HFFc6 (cell line): ENCODE measurements at regions not wholly inside any gene's neighbourhood (a gene's known extent, or its start where the extent isn't known, plus 50 kb on each side); places are given as distances from the start of the nearest gene placed in this dataset.

Source experiments
- DNase-seq: peaks from one replicate; pipeline ENCODE4 v3.0.0-alpha.2; 2018
- H3K27ac Mint-ChIP-seq: 2 replicates; pipeline ENCODE4 v1.8.0; 2020; ENCODE audit warnings: mild to moderate bottlenecking, mixed read lengths
- H3K27me3 Mint-ChIP-seq: 2 replicates; pipeline ENCODE4 v1.8.0; 2021; ENCODE audit warnings: mild to moderate bottlenecking, moderate library complexity, mixed read lengths; ENCODE audit not compliant: insufficient read depth
- H3K36me3 Mint-ChIP-seq: 2 replicates; pipeline ENCODE4 v1.8.0; 2021; ENCODE audit warnings: low read depth, mixed read lengths
- H3K4me1 Mint-ChIP-seq: 2 replicates; pipeline ENCODE4 v1.8.0; 2020; ENCODE audit warnings: low read depth, mixed read lengths
- H3K4me3 Mint-ChIP-seq: 2 replicates; pipeline ENCODE4 v1.8.0; 2020; ENCODE audit warnings: mild to moderate bottlenecking, moderate library complexity, mixed read lengths
- H3K9me3 Mint-ChIP-seq: 2 replicates; pipeline ENCODE4 v1.8.0; 2020; ENCODE audit warnings: mild to moderate bottlenecking, mixed read lengths
- TF ChIP-seq, protein P1 (sequence below): fragments of 200-600 bp; sonication (generic); IDR thresholded peaks from 2 replicates; pipeline ENCODE4 v1.5.0; 2021; ENCODE audit warnings: antibody characterized with exemption, mild to moderate bottlenecking

DNA sequence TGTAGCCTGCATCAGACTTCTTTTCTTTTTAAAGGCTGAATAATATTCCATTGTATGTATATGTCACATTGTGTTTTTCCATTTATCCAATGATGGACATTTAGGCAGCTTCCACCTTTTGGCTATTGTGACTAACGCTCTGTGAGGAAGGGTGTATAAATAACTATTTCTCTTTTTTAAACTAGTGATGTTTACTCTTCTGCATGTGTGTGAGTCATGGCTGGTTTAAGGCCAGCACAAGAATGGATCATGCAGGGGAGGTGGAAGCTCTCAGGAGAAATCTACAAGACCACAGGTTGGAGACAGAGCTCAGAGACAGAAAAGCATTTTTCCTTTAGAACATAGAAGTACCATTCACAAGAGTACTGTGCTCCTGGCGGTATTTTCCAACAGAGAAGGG, 307.2 kb downstream of the SOX4 start:
- TF ChIP-seq, protein P1, sequence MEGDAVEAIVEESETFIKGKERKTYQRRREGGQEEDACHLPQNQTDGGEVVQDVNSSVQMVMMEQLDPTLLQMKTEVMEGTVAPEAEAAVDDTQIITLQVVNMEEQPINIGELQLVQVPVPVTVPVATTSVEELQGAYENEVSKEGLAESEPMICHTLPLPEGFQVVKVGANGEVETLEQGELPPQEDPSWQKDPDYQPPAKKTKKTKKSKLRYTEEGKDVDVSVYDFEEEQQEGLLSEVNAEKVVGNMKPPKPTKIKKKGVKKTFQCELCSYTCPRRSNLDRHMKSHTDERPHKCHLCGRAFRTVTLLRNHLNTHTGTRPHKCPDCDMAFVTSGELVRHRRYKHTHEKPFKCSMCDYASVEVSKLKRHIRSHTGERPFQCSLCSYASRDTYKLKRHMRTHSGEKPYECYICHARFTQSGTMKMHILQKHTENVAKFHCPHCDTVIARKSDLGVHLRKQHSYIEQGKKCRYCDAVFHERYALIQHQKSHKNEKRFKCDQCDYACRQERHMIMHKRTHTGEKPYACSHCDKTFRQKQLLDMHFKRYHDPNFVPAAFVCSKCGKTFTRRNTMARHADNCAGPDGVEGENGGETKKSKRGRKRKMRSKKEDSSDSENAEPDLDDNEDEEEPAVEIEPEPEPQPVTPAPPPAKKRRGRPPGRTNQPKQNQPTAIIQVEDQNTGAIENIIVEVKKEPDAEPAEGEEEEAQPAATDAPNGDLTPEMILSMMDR = no peak
- Mint-ChIP-seq H3K4me1 (peaks cover 27% of the 10 kb centered on the region), H3K27ac (no peak overlapping the region), H3K4me3 (no peak overlapping the region), H3K9me3 (no peaks in the 10 kb centered on the region), H3K36me3 (no peaks in the 10 kb centered on the region), H3K27me3 (no peaks in the 10 kb centered on the region)
- peak; percentile 55 for DNase-seq

DNA sequence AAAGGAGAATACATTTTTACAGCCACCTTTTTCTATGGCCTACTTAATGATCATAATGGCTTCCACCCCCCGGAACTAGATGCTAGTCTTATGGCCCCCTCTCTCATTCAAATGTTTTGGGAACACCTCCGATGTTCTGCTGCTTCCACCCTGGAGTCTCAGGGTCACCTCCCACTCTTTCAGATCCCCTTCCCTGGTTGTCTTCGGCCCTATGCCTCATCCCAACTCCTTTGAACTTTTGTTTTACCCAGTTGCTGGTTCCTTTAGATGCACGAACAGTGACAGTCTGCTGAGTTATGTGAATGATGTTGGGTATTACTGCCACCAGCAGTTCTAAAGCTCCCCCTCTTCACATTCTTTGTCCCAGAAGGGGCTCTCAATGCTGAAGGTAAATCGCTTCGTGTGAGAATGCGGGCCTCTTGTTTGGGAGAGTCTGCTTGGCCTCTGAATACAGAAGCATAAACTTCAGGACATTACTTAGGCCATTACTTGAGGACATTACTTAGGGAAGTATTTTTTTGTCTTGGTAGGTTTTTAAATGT, 309.1 kb downstream of the SOX4 start:
- no peaks in the 10 kb centered on the region for H3K36me3 Mint-ChIP-seq
- TF ChIP-seq, protein P1 = no peak
- H3K4me1 Mint-ChIP-seq = peaks cover 26% of the 10 kb centered on the region
- no peaks in the 10 kb centered on the region for H3K9me3 Mint-ChIP-seq
- H3K27ac Mint-ChIP-seq = no peak overlapping the region
- no peak overlapping the region for H3K4me3 Mint-ChIP-seq
- no peaks in the 10 kb centered on the region for H3K27me3 Mint-ChIP-seq
- DNase-seq = no peak

DNA sequence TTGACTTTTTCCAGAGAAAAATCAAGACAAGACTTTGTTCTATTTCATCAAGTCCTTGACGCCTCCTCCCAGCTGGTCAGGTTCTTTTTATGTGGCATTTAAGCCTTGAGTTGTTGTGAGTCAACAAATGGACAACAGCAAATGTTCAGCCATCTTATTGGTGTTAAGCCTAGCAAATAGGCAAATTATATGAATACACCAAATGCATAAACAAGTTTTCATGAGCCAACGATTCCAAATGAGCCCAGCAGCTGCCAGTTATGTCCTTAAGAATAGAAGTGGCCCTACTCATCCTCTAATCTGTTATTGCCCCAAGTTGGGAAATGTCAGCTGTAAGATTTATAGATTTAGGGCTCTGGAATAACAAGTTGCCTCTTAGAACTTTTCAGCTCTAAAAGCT, 312.0 kb downstream of the SOX4 start:
- H3K4me1 Mint-ChIP-seq = peaks cover 6% of the 10 kb centered on the region
- no peak overlapping the region for H3K4me3 Mint-ChIP-seq
- no peaks in the 10 kb centered on the region for H3K36me3 Mint-ChIP-seq

DNA sequence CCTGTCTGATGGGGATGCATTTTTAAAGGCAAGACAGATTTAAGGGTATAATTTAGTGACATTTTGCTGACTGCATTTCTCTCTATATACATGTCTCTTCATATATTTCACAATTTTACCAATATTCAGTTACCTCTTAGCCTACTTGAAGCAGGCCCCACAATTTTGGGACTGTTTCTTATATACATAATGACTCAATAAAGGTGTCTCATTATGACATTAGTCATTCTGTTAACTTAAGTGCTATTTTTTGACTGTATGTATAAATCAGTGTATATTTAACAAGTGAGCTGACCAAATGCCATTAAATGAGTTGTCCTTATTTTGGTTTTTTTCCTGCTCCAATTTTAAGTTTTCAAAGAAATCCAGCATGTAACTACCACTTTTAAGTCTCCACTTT, 313.3 kb downstream of the SOX4 start:
- no peaks in the 10 kb centered on the region for H3K27me3 Mint-ChIP-seq
- no peak for DNase-seq
- H3K27ac Mint-ChIP-seq = no peak overlapping the region
- H3K9me3 Mint-ChIP-seq = no peaks in the 10 kb centered on the region
- no peaks in the 10 kb centered on the region for H3K4me1 Mint-ChIP-seq
- H3K36me3 Mint-ChIP-seq = no peaks in the 10 kb centered on the region
- no peak overlapping the region for H3K4me3 Mint-ChIP-seq
- TF ChIP-seq, protein P1 = no peak

More for the DNA sequence above, 312.0 kb downstream of the SOX4 start:
- TF ChIP-seq, protein P1 = no peak
- DNase-seq = no peak
- no peaks in the 10 kb centered on the region for H3K9me3 Mint-ChIP-seq
- no peak overlapping the region for H3K27ac Mint-ChIP-seq
- H3K27me3 Mint-ChIP-seq = no peaks in the 10 kb centered on the region

DNA sequence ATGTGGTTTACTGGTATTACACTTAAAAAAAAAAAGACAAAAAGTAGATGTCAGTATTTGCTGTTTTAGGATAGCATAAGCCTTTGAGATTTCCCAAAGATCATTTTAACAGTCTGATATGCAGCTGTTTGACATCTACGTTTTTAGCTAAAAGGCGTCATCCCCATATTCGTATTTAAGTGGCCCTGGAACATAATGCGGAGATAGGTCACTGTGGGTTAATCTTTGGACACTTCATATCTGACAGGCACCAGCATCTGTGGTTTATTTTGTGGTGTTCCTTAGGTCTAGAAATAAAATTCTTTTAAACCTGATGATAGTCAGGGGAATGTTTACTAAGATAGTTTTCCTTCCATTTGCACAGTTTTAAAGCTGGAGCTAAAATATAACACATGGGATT, 313.7 kb downstream of the SOX4 start:
- H3K9me3 Mint-ChIP-seq = no peaks in the 10 kb centered on the region

More for the DNA sequence above, 313.7 kb downstream of the SOX4 start:
- Mint-ChIP-seq H3K27ac (no peak overlapping the region), H3K27me3 (no peaks in the 10 kb centered on the region), H3K36me3 (no peaks in the 10 kb centered on the region), H3K4me3 (no peak overlapping the region), H3K4me1 (no peaks in the 10 kb centered on the region)
- no peak for DNase-seq
- TF ChIP-seq, protein P1 = no peak
